Heart left ventricle (tissue), 13 donors: ENCODE measurements at regions not wholly inside any gene's neighbourhood (a gene's known extent, or its start where the extent isn't known, plus 50 kb on each side); places are given as distances from the start of the nearest gene placed in this dataset.

Experiments
- CTCF ChIP-seq, 12 donors: fragments of 200-600 bp; sonication (generic) in 4 of 12; IDR thresholded peaks; one replicate each; pipeline versions ENCODE4 v1.5.0 to v1.8.0; 2018 to 2022; ENCODE audit warnings: antibody characterized with exemption in 12 of 12, mild to moderate bottlenecking in 5 of 12
- POLR2A ChIP-seq, 2 donors: fragments of 450-650 bp; IDR thresholded peaks; one replicate each; pipeline ENCODE4 v1.6.1; 2017; ENCODE audit warnings: antibody characterized with exemption in 2 of 2, mild to moderate bottlenecking in 2 of 2, moderate library complexity in 2 of 2
- donor health status: ischemic (EF 13 %, LVEDD 7.1; RV severe dilation, severe dysfunction).
- donor health status: DM: no; HTN: yes; CAD: no.
- donor health status: DM: no; HTN: no; CAD: no.
- donor health status: ischemic (EF 25% LVEDD 6.9; RV normal size, moderate dysfunction).
- donor health status: ischemic (EF 25% LVEDD 5.7; RV mildly dilated, moderate dysfunction).
- donor health status: ischemic (EF 35%, LVEDD 5.7; RV mildly dilated, moderate dysfunction).
- donor health status: nonischemic (EF 11% LVEDD 7.7; RV severe dilation, severe dysfunction).
- donor health status: DM: yes; HTN: yes; CAD: no.
- donor health status: PGD.
- donor health status: ischemic (EF 29% LVEDD 5.4; RV normal size, mild dysfunction).
- donor health status: nonischemic (EF 23%, LVEDD 6.1; RV moderate dilation, normal function).

GRCh38 chr9:103714992-103715391, 379.1 kb upstream of the SMC2 start:
- no peak for TF ChIP-seq POLR2A (IDR thresholded peaks at IDR 0.05)
- no peak for TF ChIP-seq CTCF (IDR thresholded peaks at IDR 0.05)
